Stimulated activated CD8-positive, alpha-beta memory T cell treated with anti-CD3 and anti-CD28 coated beads, Interleukin-15, amount 100 ng/mL, for 1 hour (primary cell): ENCODE measurements at regions not wholly inside any gene's neighbourhood (a gene's known extent, or its start where the extent isn't known, plus 50 kb on each side); places are given as distances from the start of the nearest gene placed in this dataset.
"Not testable (repeated sequence)": the region's sequence is repeated elsewhere in the genome, so short reads cannot be mapped to it uniquely, and the experiment has no call there.

Source experiments
- DNase-seq: peaks from one replicate; pipeline ENCODE4 v3.0.0-alpha.2; 2020; ENCODE audit warnings: low read depth

- DNase-seq = no peak
These were observed 519.5 kb downstream of the PIK3C3 start for GRCh38 chr18:42474577-42474976.

GRCh38 chr18:42475157-42475556 is 520.1 kb downstream of the PIK3C3 start:
- no peak for DNase-seq

- no peak for DNase-seq
These were observed 522.2 kb downstream of the PIK3C3 start for GRCh38 chr18:42477267-42477666.

GRCh38 chr18:42480441-42480840 is 525.4 kb downstream of the PIK3C3 start:
- no peak for DNase-seq

- no peak for DNase-seq
These were observed 529.6 kb downstream of the PIK3C3 start for GRCh38 chr18:42484648-42485047.

- DNase-seq = no peak
These were observed 531.2 kb downstream of the PIK3C3 start for GRCh38 chr18:42486271-42486670.

GRCh38 chr18:42508683-42509296 is 553.8 kb downstream of the PIK3C3 start:
- no peak for DNase-seq

GRCh38 chr18:42509750-42510415 is 554.8 kb downstream of the PIK3C3 start:
- no peak for DNase-seq

- no peak for DNase-seq
These were observed 555.5 kb downstream of the PIK3C3 start for GRCh38 chr18:42510540-42510939.

- DNase-seq = no peak
These were observed 558.4 kb downstream of the PIK3C3 start for GRCh38 chr18:42513441-42513840.

GRCh38 chr18:42514512-42514911 is 559.5 kb downstream of the PIK3C3 start:
- no peak for DNase-seq

GRCh38 chr18:42517896-42518295 is 562.9 kb downstream of the PIK3C3 start:
- no peak for DNase-seq

GRCh38 chr18:42518331-42518730 is 563.3 kb downstream of the PIK3C3 start:
- DNase-seq = not testable (repeated sequence)

GRCh38 chr18:42520138-42520537 is 565.1 kb downstream of the PIK3C3 start:
- no peak for DNase-seq

GRCh38 chr18:42525905-42526304 is 570.9 kb downstream of the PIK3C3 start:
- DNase-seq = no peak

- no peak for DNase-seq
These were observed 572.7 kb downstream of the PIK3C3 start for GRCh38 chr18:42527766-42528165.

GRCh38 chr18:42530276-42530675 is 575.2 kb downstream of the PIK3C3 start:
- DNase-seq = no peak

GRCh38 chr18:42532119-42532518 is 577.1 kb downstream of the PIK3C3 start:
- no peak for DNase-seq

GRCh38 chr18:42533009-42533575 is 578.1 kb downstream of the PIK3C3 start:
- no peak for DNase-seq

- DNase-seq = no peak
These were observed 578.6 kb downstream of the PIK3C3 start for GRCh38 chr18:42533616-42534015.

- DNase-seq = no peak
These were observed 579.3 kb downstream of the PIK3C3 start for GRCh38 chr18:42534313-42534712.

- DNase-seq = no peak
These were observed 579.0 kb downstream of the RIT2 start for GRCh38 chr18:42536442-42536841.

- DNase-seq = no peak
These were observed 578.2 kb downstream of the RIT2 start for GRCh38 chr18:42537291-42537690.

- no peak for DNase-seq
These were observed 570.6 kb downstream of the RIT2 start for GRCh38 chr18:42544901-42545300.
